ENCODE measurements at regions not wholly inside any gene's neighbourhood (a gene's known extent, or its start where the extent isn't known, plus 50 kb on each side); places are given as distances from the start of the nearest gene placed in this dataset.

- H3K4me2 ChIP-seq (ENCODE audit: control insufficient read depth, insufficient read depth), result no peak overlapping the region
- H2AFZ ChIP-seq (ENCODE audit: control insufficient read depth, low read depth, low read length), result no peak overlapping the region
- no peak for DNase-seq (ENCODE audit: low read depth, low spot score)
- peaks cover 11% of the 10 kb centered on the region for H3K4me1 ChIP-seq (ENCODE audit: control insufficient read depth, insufficient read depth, low read length)
- no peak overlapping the region for H3K27ac ChIP-seq (ENCODE audit: control insufficient read depth, insufficient read depth)
- RAD21 ChIA-PET (ENCODE audit: unreplicated experiment), result no interaction called here
- POLR2A ChIA-PET, result interaction anchor here (0.6 kb wide), 1 partner anchor 24 kb away, joined by 4 read pairs; no protein-coding TSS in a partner anchor
- CTCF ChIA-PET, result interaction anchor here (0.6 kb wide), 1 partner anchor 19 kb away, joined by 3 read pairs; no protein-coding TSS in a partner anchor
- no peaks in the 10 kb centered on the region for H3K27me3 ChIP-seq (replicated peaks in 1 of 2; ENCODE audit: control insufficient read depth in 2 of 2, insufficient read depth in 2 of 2, low read length in 1 of 2)
- in situ Hi-C loops (cut with MboI), result no loop called here
- FAIRE-seq, result no peak
- SMC1A ChIA-PET (ENCODE audit: uncharacterized antibody, unreplicated experiment), result no interaction called here
- no TSS peak for BruUV-seq (replicated peaks)
- no peaks in the 10 kb centered on the region for H3K36me3 ChIP-seq (ENCODE audit: control insufficient read depth in 2 of 2, insufficient read depth in 2 of 2, low read length in 1 of 2)
- 72% methylated on average over 4 of the region's 4 CpGs for WGBS (ENCODE audit: insufficient coverage, insufficient replicate concordance, low lambda C conversion rate, missing lambda C conversion rate)
- ATAC-seq, result no peak
- no peaks in the 10 kb centered on the region for H4K20me1 ChIP-seq (ENCODE audit: control insufficient read depth, insufficient read depth)
- intact Hi-C loops (cut with micrococcal nuclease; ENCODE audit: unreplicated experiment), result no loop called here
- no peak overlapping the region for H3K9ac ChIP-seq (ENCODE audit: control insufficient read depth, insufficient read depth, low read length)
- H3K4me3 ChIP-seq, result no peak overlapping the region
- no peaks in the 10 kb centered on the region; the same call in 1 of the 3 replicates for H3K9me3 ChIP-seq (replicated peaks; ENCODE audit: control insufficient read depth, insufficient read depth, low read length)
- no peaks in the 10 kb centered on the region for H3K79me2 ChIP-seq (ENCODE audit: control insufficient read depth, insufficient read depth, low read length)
- TF ChIP-seq PAX5 (IDR thresholded peaks at IDR 0.05; ENCODE audit: borderline replicate concordance, low read depth, low read length) (no peak), FOXM1 (IDR thresholded peaks at IDR 0.05; ENCODE audit: low read depth, low read length) (no peak), ZNF384 (IDR thresholded peaks at IDR 0.05; ENCODE audit: borderline replicate concordance, low read depth, low read length) (no peak), CUX1 (IDR thresholded peaks at IDR 0.05; ENCODE audit: insufficient replicate concordance, low read depth, low read length) (no peak), CHD4 (IDR thresholded peaks at IDR 0.05) (no peak), CBX3 (IDR thresholded peaks at IDR 0.05; ENCODE audit: borderline replicate concordance, low read depth) (no peak), BACH1 (IDR thresholded peaks at IDR 0.05; ENCODE audit: borderline replicate concordance) (no peak), CHD1 (IDR thresholded peaks at IDR 0.05; ENCODE audit: low read depth, low read length) (no peak), SP1 (IDR thresholded peaks at IDR 0.05; ENCODE audit: low read depth, low read length) (no peak), RAD21 (IDR thresholded peaks at IDR 0.05; ENCODE audit: insufficient read depth, low read depth, low read length) (no peak), RUNX3 (IDR thresholded peaks at IDR 0.05; ENCODE audit: low read length) (no peak), ZBTB4 (CRISPR knock-in tag; IDR thresholded peaks at IDR 0.05) (no peak)
- TF ChIP-seq, protein P1, sequence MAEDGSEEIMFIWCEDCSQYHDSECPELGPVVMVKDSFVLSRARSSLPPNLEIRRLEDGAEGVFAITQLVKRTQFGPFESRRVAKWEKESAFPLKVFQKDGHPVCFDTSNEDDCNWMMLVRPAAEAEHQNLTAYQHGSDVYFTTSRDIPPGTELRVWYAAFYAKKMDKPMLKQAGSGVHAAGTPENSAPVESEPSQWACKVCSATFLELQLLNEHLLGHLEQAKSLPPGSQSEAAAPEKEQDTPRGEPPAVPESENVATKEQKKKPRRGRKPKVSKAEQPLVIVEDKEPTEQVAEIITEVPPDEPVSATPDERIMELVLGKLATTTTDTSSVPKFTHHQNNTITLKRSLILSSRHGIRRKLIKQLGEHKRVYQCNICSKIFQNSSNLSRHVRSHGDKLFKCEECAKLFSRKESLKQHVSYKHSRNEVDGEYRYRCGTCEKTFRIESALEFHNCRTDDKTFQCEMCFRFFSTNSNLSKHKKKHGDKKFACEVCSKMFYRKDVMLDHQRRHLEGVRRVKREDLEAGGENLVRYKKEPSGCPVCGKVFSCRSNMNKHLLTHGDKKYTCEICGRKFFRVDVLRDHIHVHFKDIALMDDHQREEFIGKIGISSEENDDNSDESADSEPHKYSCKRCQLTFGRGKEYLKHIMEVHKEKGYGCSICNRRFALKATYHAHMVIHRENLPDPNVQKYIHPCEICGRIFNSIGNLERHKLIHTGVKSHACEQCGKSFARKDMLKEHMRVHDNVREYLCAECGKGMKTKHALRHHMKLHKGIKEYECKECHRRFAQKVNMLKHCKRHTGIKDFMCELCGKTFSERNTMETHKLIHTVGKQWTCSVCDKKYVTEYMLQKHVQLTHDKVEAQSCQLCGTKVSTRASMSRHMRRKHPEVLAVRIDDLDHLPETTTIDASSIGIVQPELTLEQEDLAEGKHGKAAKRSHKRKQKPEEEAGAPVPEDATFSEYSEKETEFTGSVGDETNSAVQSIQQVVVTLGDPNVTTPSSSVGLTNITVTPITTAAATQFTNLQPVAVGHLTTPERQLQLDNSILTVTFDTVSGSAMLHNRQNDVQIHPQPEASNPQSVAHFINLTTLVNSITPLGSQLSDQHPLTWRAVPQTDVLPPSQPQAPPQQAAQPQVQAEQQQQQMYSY (CRISPR knock-in tag; IDR thresholded peaks at IDR 0.05), result no peak
Observed at GRCh38 chr5:60546207-60546606, 153.8 kb downstream of the DEPDC1B start.
